MCF 10A (cell line): ENCODE measurements at regions not wholly inside any gene's neighbourhood (a gene's known extent, or its start where the extent isn't known, plus 50 kb on each side); places are given as distances from the start of the nearest gene placed in this dataset.

ENCODE experiments used
- BruUV-seq: library from RNA; stranded (reverse); fragments of 400-500 nt; replicated peaks from 2 replicates; lab custom pipeline; 2021; lab: Mats Ljungman, UMichigan
- CTCF ChIA-PET: fragments of 300-600 bp; sonication (Branson Sonifier 250); formaldehyde crosslinking; extraction: SDS; loops from one replicate; lab custom pipeline; 2021; ENCODE audit warnings: antibody characterized with exemption, inconsistent platforms; lab: Yijun Ruan, JAX
- POLR2A ChIA-PET: fragments of 300-600, 350-650 bp; sonication (Branson Sonifier 250); formaldehyde crosslinking; extraction: SDS; loops from one replicate; lab custom pipeline; 2020; ENCODE audit warnings: antibody characterized with exemption, inconsistent platforms; lab: Yijun Ruan, JAX
- DNase-seq: peaks from one replicate; pipeline ENCODE4 v3.0.0-alpha.2; 2018; ENCODE audit not compliant: unreplicated experiment
- H3K27ac Mint-ChIP-seq: one replicate; pipeline ENCODE4 v1.8.0; 2022; ENCODE audit warnings: mild to moderate bottlenecking, low read depth, mixed read lengths; ENCODE audit not compliant: unreplicated experiment
- H3K27me3 Mint-ChIP-seq: one replicate; pipeline ENCODE4 v1.8.0; 2022; ENCODE audit warnings: mixed read lengths; ENCODE audit not compliant: insufficient read depth, unreplicated experiment
- H3K36me3 Mint-ChIP-seq: one replicate; pipeline ENCODE4 v1.8.0; 2022; ENCODE audit warnings: mild to moderate bottlenecking, moderate library complexity, mixed read lengths; ENCODE audit not compliant: insufficient read depth, unreplicated experiment
- H3K4me1 Mint-ChIP-seq: one replicate; pipeline ENCODE4 v1.8.0; 2022; ENCODE audit warnings: mixed read lengths; ENCODE audit not compliant: insufficient read depth, unreplicated experiment
- H3K4me3 Mint-ChIP-seq: one replicate; pipeline ENCODE4 v1.8.0; 2022; ENCODE audit warnings: mild to moderate bottlenecking, moderate library complexity, mixed read lengths; ENCODE audit not compliant: unreplicated experiment
- H3K9me3 Mint-ChIP-seq: one replicate; pipeline ENCODE4 v1.8.0; 2022; ENCODE audit warnings: mixed read lengths; ENCODE audit not compliant: unreplicated experiment
- CTCF ChIP-seq: fragments of 200-600 bp; IDR thresholded peaks from one replicate; pipeline ENCODE4 v1.8.0; 2022; ENCODE audit warnings: antibody characterized with exemption, mild to moderate bottlenecking; ENCODE audit not compliant: unreplicated experiment
- intact Hi-C: fragments of 100-400 bp; cut with micrococcal nuclease; formaldehyde crosslinking; loops from 2 replicates; pipeline ENCODE4 v1.14.1; 2022

GRCh38 chr3:187920030-187920429 is 174.8 kb upstream of the BCL6 start:
- H3K36me3 Mint-ChIP-seq: no peaks in the 10 kb centered on the region
- H3K27ac Mint-ChIP-seq: no peak overlapping the region
- intact Hi-C loops: no loop called here
- no peak for DNase-seq
- H3K27me3 Mint-ChIP-seq: no peaks in the 10 kb centered on the region
- H3K4me1 Mint-ChIP-seq: peaks cover 1% of the 10 kb centered on the region
- no peak overlapping the region for H3K4me3 Mint-ChIP-seq
- TF ChIP-seq CTCF: no peak
- no TSS peak for BruUV-seq
- ChIA-PET CTCF (no interaction called here), POLR2A (no interaction called here)
- H3K9me3 Mint-ChIP-seq: no peaks in the 10 kb centered on the region

- no peak for TF ChIP-seq CTCF
- no peak overlapping the region for H3K27ac Mint-ChIP-seq
- CTCF ChIA-PET: no interaction called here
- no peaks in the 10 kb centered on the region for H3K4me1 Mint-ChIP-seq
- no TSS peak for BruUV-seq
- DNase-seq: no peak
- H3K4me3 Mint-ChIP-seq: no peak overlapping the region
- no peaks in the 10 kb centered on the region for H3K9me3 Mint-ChIP-seq
- H3K36me3 Mint-ChIP-seq: no peaks in the 10 kb centered on the region
- intact Hi-C loops: no loop called here
- no peaks in the 10 kb centered on the region for H3K27me3 Mint-ChIP-seq
- POLR2A ChIA-PET: no interaction called here
Measured at GRCh38 chr3:187920913-187921312, 175.6 kb upstream of the BCL6 start.

- no peaks in the 10 kb centered on the region for H3K27me3 Mint-ChIP-seq
- ChIA-PET CTCF (no interaction called here), POLR2A (interaction anchor here (0.6 to 0.8 kb wide), 2 partner anchors 30 to 972 kb away, joined by 3 to 5 read pairs; no protein-coding TSS in a partner anchor)
- no peaks in the 10 kb centered on the region for H3K9me3 Mint-ChIP-seq
- no peaks in the 10 kb centered on the region for H3K36me3 Mint-ChIP-seq
- no peak for TF ChIP-seq CTCF
- intact Hi-C loops: no loop called here
- H3K27ac Mint-ChIP-seq: no peak overlapping the region
- no peak overlapping the region for H3K4me3 Mint-ChIP-seq
- no peak for DNase-seq
- no peaks in the 10 kb centered on the region for H3K4me1 Mint-ChIP-seq
- BruUV-seq: no TSS peak
Measured at GRCh38 chr3:187921391-187922074, 176.3 kb upstream of the BCL6 start.

GRCh38 chr3:187922704-187923416 is 177.6 kb upstream of the BCL6 start:
- Mint-ChIP-seq H3K9me3 (no peaks in the 10 kb centered on the region), H3K36me3 (no peaks in the 10 kb centered on the region), H3K4me3 (no peak overlapping the region), H3K27ac (no peak overlapping the region), H3K27me3 (no peaks in the 10 kb centered on the region), H3K4me1 (no peaks in the 10 kb centered on the region)
- intact Hi-C loops: no loop called here
- CTCF ChIA-PET: no interaction called here
- no peak for DNase-seq
- no TSS peak for BruUV-seq
- no peak for TF ChIP-seq CTCF
- POLR2A ChIA-PET: no interaction called here
